Lower leg skin (tissue), 4 donors: ENCODE measurements at regions not wholly inside any gene's neighbourhood (a gene's known extent, or its start where the extent isn't known, plus 50 kb on each side); places are given as distances from the start of the nearest gene placed in this dataset.

ENCODE experiments used
- DNase-seq, 2 donors: peaks; one replicate each; pipeline ENCODE4 v3.0.0-alpha.2; 2019; ENCODE audit warnings: low spot score in 2 of 2
- H3K4me3 ChIP-seq: fragments of 200-600 bp; sonication (generic); 2 replicates; pipeline ENCODE4 v1.5.1; 2017; ENCODE audit warnings: mild to moderate bottlenecking, low read depth; ENCODE audit not compliant: poor library complexity, severe bottlenecking
- POLR2A ChIP-seq, 2 donors: fragments of 450-650 bp; IDR thresholded peaks; one replicate each; pipeline ENCODE4 v1.6.1; 2016 to 2017; ENCODE audit warnings: antibody characterized with exemption in 2 of 2, mild to moderate bottlenecking in 1 of 2, moderate library complexity in 1 of 2
- WGBS, 2 donors: methylation state at CpG; one replicate each; pipeline ENCODE4 v1.1.5; 2018; 5-methylcytosine and 5-hydroxymethylcytosine counted together
- intact Hi-C: fragments of 100-400 bp; cut with DNase I; formaldehyde crosslinking; loops from one replicate; pipeline ENCODE4 v1.15.0; 2023; ENCODE audit warnings: low total_unique reads
- TF ChIP-seq, protein P1 (sequence below), 3 donors: fragments of 450-650 bp; IDR thresholded peaks; one replicate each; pipeline ENCODE4 v1.5.1; 2016; ENCODE audit warnings: antibody characterized with exemption in 3 of 3, mild to moderate bottlenecking in 3 of 3, moderate library complexity in 2 of 3

GRCh38 chr6:5850848-5851255, 155.9 kb downstream of the NRN1 start:
- TF ChIP-seq, protein P1, sequence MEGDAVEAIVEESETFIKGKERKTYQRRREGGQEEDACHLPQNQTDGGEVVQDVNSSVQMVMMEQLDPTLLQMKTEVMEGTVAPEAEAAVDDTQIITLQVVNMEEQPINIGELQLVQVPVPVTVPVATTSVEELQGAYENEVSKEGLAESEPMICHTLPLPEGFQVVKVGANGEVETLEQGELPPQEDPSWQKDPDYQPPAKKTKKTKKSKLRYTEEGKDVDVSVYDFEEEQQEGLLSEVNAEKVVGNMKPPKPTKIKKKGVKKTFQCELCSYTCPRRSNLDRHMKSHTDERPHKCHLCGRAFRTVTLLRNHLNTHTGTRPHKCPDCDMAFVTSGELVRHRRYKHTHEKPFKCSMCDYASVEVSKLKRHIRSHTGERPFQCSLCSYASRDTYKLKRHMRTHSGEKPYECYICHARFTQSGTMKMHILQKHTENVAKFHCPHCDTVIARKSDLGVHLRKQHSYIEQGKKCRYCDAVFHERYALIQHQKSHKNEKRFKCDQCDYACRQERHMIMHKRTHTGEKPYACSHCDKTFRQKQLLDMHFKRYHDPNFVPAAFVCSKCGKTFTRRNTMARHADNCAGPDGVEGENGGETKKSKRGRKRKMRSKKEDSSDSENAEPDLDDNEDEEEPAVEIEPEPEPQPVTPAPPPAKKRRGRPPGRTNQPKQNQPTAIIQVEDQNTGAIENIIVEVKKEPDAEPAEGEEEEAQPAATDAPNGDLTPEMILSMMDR (IDR thresholded peaks at IDR 0.05): no peak
- no peak for TF ChIP-seq POLR2A (IDR thresholded peaks at IDR 0.05)
- WGBS, 2 donors: 9 to 25% methylated on average over 16 of the region's 16 CpGs
- DNase-seq: no peak
- H3K4me3 ChIP-seq: no peak overlapping the region
- intact Hi-C loops: no loop called here

- no peak for DNase-seq
- TF ChIP-seq, protein P1 (IDR thresholded peaks at IDR 0.05): no peak
- no peak for TF ChIP-seq POLR2A (IDR thresholded peaks at IDR 0.05)
- H3K4me3 ChIP-seq: no peak overlapping the region
- intact Hi-C loops: no loop called here
- 51 to 58% methylated on average over 2 of the region's 2 CpGs for WGBS, 2 donors
Measured at GRCh38 chr6:5846889-5847288, 159.8 kb downstream of the NRN1 start.

DNA sequence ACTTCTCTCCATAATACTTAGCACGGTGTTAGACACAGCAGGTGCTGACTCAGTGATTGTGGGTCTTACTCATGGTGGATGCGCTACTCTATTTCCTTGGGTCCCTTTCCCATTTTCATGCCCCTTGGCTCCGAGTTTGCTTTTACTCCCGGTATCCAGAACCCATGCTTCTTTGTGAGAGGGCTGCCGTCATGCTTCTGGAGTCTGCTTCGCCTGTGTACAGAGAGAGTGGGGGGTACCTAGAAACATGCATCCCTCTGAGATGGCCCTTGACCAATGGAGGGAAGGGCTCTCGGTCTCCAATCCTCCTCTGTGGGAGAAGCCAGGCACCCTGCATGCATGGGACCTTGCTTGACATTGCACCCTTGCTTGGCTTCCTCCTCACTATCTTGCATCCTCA, 160.4 kb downstream of the NRN1 start:
- TF ChIP-seq, protein P1 (IDR thresholded peaks at IDR 0.05): no peak
- TF ChIP-seq POLR2A (IDR thresholded peaks at IDR 0.05): no peak
- 91 to 94% methylated on average over 7 of the region's 7 CpGs for WGBS, 2 donors
- no peak overlapping the region for H3K4me3 ChIP-seq
- intact Hi-C loops: no loop called here
- DNase-seq: no peak

DNA sequence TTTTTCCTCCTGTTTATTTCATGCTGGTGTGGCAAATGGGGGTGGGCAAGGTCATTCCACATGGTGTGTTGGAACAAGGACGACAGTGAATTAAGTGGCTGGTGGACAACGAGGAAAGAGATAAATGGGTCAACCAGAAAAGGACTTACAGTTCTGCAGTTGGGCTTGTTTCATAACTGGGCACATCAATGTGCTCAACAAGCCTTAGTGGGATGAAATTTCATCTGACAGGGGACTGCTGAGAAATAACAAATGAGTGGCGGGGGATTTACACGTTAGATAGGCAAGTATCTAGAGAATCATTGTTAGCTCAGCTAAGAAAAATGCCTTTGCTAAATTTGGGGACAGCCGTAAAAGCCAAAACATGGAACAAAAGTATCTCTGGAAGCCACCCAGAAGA, 163.6 kb downstream of the NRN1 start:
- no peak for TF ChIP-seq POLR2A (IDR thresholded peaks at IDR 0.05)
- TF ChIP-seq, protein P1 (IDR thresholded peaks at IDR 0.05): no peak
- H3K4me3 ChIP-seq: no peak overlapping the region
- DNase-seq: no peak
- WGBS, 2 donors: 85 to 89% methylated on average over 5 of the region's 5 CpGs
- intact Hi-C loops: no loop called here

DNA sequence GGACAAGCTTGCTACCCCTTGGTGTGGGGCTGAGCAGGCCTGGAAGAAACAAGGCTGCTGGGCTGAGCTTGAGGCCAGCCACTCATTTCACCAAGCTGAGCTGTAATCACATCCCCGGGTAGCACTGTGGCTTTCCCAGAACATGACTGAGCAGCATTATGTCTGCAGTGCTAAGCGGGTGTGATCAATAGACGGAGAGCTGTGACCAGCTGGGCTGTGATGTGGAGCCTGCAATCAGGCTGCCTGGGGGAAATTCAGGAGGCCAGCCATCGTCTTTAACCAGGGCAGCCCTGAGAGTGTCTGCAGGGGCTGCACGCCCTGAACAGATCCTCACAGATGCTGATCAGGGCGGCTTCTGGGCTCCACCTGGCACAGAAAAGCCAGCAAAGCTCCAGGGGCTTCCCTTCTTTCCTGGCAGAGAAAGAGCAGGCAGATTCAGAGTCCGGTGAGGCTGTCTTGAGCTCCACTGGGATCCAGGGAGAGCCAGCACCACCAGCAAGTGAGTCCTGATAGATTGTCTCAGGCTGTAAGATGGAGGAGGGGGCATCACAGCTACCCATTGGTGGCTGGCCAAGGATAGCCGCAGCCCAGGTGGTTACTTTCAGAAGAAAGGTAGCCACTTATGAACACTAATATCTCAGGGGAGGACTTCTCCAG, 165.9 kb downstream of the NRN1 start:
- no peak overlapping the region for H3K4me3 ChIP-seq
- 36 to 44% methylated on average over 8 of the region's 8 CpGs for WGBS, 2 donors
- no peak for DNase-seq
- no peak for TF ChIP-seq POLR2A (IDR thresholded peaks at IDR 0.05)
- TF ChIP-seq, protein P1 (IDR thresholded peaks at IDR 0.05): no peak
- intact Hi-C loops: no loop called here
